Mesothelial cell of epicardium (in vitro differentiated cells): ENCODE measurements at regions not wholly inside any gene's neighbourhood (a gene's known extent, or its start where the extent isn't known, plus 50 kb on each side); places are given as distances from the start of the nearest gene placed in this dataset.

ENCODE experiments used
- DNase-seq, 2 experiments: peaks; one replicate each; pipeline ENCODE4 v3.0.0; 2021; ENCODE audit warnings: low spot score in 2 of 2; ENCODE audit not compliant: unreplicated experiment in 2 of 2
- H3K27ac Mint-ChIP-seq: 2 replicates; pipeline ENCODE4 v1.8.0; 2021; ENCODE audit warnings: mixed read lengths
- H3K27me3 Mint-ChIP-seq: 2 replicates; pipeline ENCODE4 v1.8.0; 2021; ENCODE audit warnings: low read depth, mixed read lengths
- H3K36me3 Mint-ChIP-seq: 2 replicates; pipeline ENCODE4 v1.8.0; 2021; ENCODE audit warnings: mixed read lengths
- H3K4me1 Mint-ChIP-seq: 2 replicates; pipeline ENCODE4 v1.8.0; 2021; ENCODE audit warnings: mixed read lengths
- H3K4me3 Mint-ChIP-seq: 2 replicates; pipeline ENCODE4 v1.8.0; 2021; ENCODE audit warnings: mild to moderate bottlenecking, moderate library complexity, mixed read lengths
- H3K9me3 Mint-ChIP-seq: 2 replicates; pipeline ENCODE4 v1.8.0; 2021; ENCODE audit warnings: mixed read lengths
- TF ChIP-seq, protein P1 (sequence below): fragments of 200-600 bp; sonication (generic); IDR thresholded peaks from one replicate; pipeline ENCODE4 v1.5.0; 2021; ENCODE audit warnings: antibody characterized with exemption; ENCODE audit not compliant: unreplicated experiment

- no peaks in the 10 kb centered on the region for H3K36me3 Mint-ChIP-seq
- peaks cover 5% of the 10 kb centered on the region for H3K4me1 Mint-ChIP-seq
- DNase-seq = no peak
- peaks cover 2% of the 10 kb centered on the region for H3K27me3 Mint-ChIP-seq
- H3K4me3 Mint-ChIP-seq = no peak overlapping the region
- TF ChIP-seq, protein P1, sequence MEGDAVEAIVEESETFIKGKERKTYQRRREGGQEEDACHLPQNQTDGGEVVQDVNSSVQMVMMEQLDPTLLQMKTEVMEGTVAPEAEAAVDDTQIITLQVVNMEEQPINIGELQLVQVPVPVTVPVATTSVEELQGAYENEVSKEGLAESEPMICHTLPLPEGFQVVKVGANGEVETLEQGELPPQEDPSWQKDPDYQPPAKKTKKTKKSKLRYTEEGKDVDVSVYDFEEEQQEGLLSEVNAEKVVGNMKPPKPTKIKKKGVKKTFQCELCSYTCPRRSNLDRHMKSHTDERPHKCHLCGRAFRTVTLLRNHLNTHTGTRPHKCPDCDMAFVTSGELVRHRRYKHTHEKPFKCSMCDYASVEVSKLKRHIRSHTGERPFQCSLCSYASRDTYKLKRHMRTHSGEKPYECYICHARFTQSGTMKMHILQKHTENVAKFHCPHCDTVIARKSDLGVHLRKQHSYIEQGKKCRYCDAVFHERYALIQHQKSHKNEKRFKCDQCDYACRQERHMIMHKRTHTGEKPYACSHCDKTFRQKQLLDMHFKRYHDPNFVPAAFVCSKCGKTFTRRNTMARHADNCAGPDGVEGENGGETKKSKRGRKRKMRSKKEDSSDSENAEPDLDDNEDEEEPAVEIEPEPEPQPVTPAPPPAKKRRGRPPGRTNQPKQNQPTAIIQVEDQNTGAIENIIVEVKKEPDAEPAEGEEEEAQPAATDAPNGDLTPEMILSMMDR = no peak
- no peaks in the 10 kb centered on the region for H3K9me3 Mint-ChIP-seq
- no peak overlapping the region for H3K27ac Mint-ChIP-seq
Measured at GRCh38 chr5:60230456-60230855, 336.9 kb upstream of the PDE4D start.

DNA sequence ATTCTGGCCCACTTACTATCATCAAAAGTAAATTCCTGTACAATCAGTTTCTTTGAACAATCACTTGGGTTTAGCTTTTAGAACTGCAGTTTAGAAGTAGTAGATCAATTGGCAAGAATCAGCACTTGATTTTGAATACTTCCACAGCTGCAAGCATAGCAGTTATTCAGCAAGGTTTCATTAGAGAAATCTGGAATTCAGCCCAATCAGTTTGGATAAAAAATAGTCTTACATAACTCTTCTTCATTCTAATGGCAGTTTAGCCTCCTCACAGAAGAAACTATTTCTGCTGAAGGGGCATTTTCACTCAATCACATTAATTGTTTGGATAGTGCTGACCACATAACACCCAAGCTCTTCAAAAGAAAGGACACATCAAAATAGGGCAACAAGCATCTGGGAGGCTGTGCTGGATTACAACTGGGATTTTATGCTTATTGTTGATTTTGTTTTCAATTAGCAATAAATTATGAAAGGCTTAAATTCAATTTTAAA lies 336.2 kb upstream of the PDE4D start:
- DNase-seq = no peak
- peaks cover 2% of the 10 kb centered on the region for H3K27me3 Mint-ChIP-seq
- H3K4me1 Mint-ChIP-seq = peaks cover 5% of the 10 kb centered on the region
- no peaks in the 10 kb centered on the region for H3K9me3 Mint-ChIP-seq
- TF ChIP-seq, protein P1 = no peak
- no peak overlapping the region for H3K4me3 Mint-ChIP-seq
- H3K36me3 Mint-ChIP-seq = no peaks in the 10 kb centered on the region
- no peak overlapping the region for H3K27ac Mint-ChIP-seq

GRCh38 chr5:60228676-60229075 lies 335.1 kb upstream of the PDE4D start:
- TF ChIP-seq, protein P1 = no peak
- H3K9me3 Mint-ChIP-seq = no peaks in the 10 kb centered on the region
- DNase-seq = no peak
- no peak overlapping the region for H3K27ac Mint-ChIP-seq
- H3K27me3 Mint-ChIP-seq = peaks cover 2% of the 10 kb centered on the region
- no peak overlapping the region for H3K4me3 Mint-ChIP-seq
- peaks cover 5% of the 10 kb centered on the region for H3K4me1 Mint-ChIP-seq
- H3K36me3 Mint-ChIP-seq = no peaks in the 10 kb centered on the region

- H3K4me1 Mint-ChIP-seq = peaks cover 5% of the 10 kb centered on the region
- H3K4me3 Mint-ChIP-seq = no peak overlapping the region
- H3K36me3 Mint-ChIP-seq = no peaks in the 10 kb centered on the region
- TF ChIP-seq, protein P1 = no peak
- no peak overlapping the region for H3K27ac Mint-ChIP-seq
- H3K9me3 Mint-ChIP-seq = no peaks in the 10 kb centered on the region
- peaks cover 2% of the 10 kb centered on the region for H3K27me3 Mint-ChIP-seq
- DNase-seq = no peak
Measured at GRCh38 chr5:60226128-60226527, 332.6 kb upstream of the PDE4D start.

- H3K27me3 Mint-ChIP-seq = no peaks in the 10 kb centered on the region
- peaks cover 3% of the 10 kb centered on the region for H3K4me1 Mint-ChIP-seq
- no peak overlapping the region for H3K27ac Mint-ChIP-seq
- DNase-seq = no peak
- TF ChIP-seq, protein P1 = no peak
- no peaks in the 10 kb centered on the region for H3K9me3 Mint-ChIP-seq
- H3K36me3 Mint-ChIP-seq = no peaks in the 10 kb centered on the region
- no peak overlapping the region for H3K4me3 Mint-ChIP-seq
Measured at GRCh38 chr5:60223342-60223741, 329.8 kb upstream of the PDE4D start.

GRCh38 chr5:60219921-60220320 lies 326.4 kb upstream of the PDE4D start:
- H3K36me3 Mint-ChIP-seq = peaks cover 8% of the 10 kb centered on the region
- TF ChIP-seq, protein P1 = no peak
- peaks cover 18% of the 10 kb centered on the region for H3K9me3 Mint-ChIP-seq
- no peaks in the 10 kb centered on the region for H3K27me3 Mint-ChIP-seq
- H3K4me1 Mint-ChIP-seq = no peaks in the 10 kb centered on the region
- no peak overlapping the region for H3K27ac Mint-ChIP-seq
- no peak for DNase-seq
- H3K4me3 Mint-ChIP-seq = no peak overlapping the region
